HL-60 (cell line): ENCODE measurements at regions not wholly inside any gene's neighbourhood (a gene's known extent, or its start where the extent isn't known, plus 50 kb on each side); places are given as distances from the start of the nearest gene placed in this dataset.

Experiments
- POLR2AphosphoS5 ChIP-seq: IDR thresholded peaks from 2 replicates; pipeline ENCODE4 v1.6.1; 2012; ENCODE audit warnings: low read depth
- SPI1 ChIP-seq: IDR thresholded peaks from 2 replicates; pipeline ENCODE4 v1.6.1; 2012; ENCODE audit warnings: low read depth, mild to moderate bottlenecking, borderline replicate concordance

GRCh38 chr6:144882425-144882824 lies 597.3 kb downstream of the UTRN start:
- TF ChIP-seq SPI1 (no peak), POLR2AphosphoS5 (no peak)
